ENCODE measurements at regions not wholly inside any gene's neighbourhood (a gene's known extent, or its start where the extent isn't known, plus 50 kb on each side); places are given as distances from the start of the nearest gene placed in this dataset.

DNA sequence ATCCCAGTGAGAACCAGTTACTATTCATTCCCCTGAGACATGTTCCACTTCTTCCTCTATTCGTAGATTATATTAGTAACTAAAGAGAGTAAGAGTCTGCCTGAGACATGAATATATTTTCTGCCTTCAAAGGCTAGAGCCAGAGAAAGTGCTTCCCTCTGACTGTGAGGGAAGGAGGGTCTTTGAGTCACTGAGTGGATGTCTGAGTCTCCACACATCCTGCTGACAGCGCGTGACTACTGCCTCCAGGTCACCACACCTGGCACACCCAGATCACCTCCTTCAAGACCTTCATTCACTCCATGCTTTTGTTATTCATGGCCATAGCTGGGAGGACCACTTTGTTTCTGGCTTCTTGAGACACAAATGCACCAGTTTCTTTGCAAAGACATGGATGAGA is 135.6 kb downstream of the SOX2 start:
- TF ChIP-seq EZH2 (IDR thresholded peaks at IDR 0.05; ENCODE audit: insufficient read depth, poor library complexity, severe bottlenecking) (no peak), EZH2phosphoT487 (IDR thresholded peaks at IDR 0.05; ENCODE audit: insufficient read depth, low read depth) (no peak)

All from GM23248 (cell line).